GM18511 (cell line): ENCODE measurements at regions not wholly inside any gene's neighbourhood (a gene's known extent, or its start where the extent isn't known, plus 50 kb on each side); places are given as distances from the start of the nearest gene placed in this dataset.

Source experiments
- ATAC-seq: cut with Tn5 transposase; IDR thresholded peaks from one replicate; pipeline ENCODE4 v1.9.1; 2021; ENCODE audit warnings: mild to moderate bottlenecking, moderate library complexity; ENCODE audit not compliant: unreplicated experiment

DNA sequence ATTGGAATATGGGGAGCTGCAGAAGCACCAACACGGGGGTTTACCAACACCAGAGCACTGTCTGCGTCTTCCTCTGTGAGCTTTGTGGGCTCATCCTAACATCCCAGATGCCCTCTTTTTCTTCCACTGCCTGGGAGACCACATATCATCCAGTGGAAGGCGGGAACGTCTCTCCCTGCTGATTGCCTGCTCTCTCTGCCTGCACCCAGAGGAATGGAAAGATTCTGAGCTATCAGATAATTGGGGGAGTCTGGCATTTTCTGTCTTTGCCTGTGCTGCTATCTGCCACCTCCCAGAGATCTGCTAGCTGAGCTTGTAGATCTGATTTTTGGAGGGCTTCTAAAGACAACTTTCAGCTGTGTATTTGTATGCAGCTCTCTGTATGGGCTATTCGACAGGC lies 166.2 kb upstream of the PLXNA2 start:
- no peak for ATAC-seq

- no peak for ATAC-seq
Observed at GRCh38 chr1:208413006-208413405, 168.8 kb upstream of the PLXNA2 start.

DNA sequence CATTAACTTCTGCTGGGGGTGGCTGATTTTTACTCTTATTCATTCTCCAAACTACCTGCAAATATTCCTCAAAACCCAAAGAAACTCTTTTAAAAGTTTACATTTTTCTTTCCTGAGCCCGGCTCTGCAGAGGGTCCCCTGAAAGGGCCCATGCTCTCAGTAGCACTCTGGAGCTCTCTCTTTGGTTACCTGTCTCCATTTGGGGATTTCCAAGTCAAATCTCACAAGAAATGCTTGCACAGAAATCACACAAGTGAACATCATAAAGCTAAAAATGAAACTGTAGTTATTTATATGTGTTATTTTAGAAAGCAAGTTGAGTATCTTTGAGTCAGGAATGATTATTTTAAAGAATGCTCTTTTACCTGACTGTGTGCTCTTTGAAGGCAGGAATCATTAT lies 174.5 kb upstream of the PLXNA2 start:
- ATAC-seq: no peak

DNA sequence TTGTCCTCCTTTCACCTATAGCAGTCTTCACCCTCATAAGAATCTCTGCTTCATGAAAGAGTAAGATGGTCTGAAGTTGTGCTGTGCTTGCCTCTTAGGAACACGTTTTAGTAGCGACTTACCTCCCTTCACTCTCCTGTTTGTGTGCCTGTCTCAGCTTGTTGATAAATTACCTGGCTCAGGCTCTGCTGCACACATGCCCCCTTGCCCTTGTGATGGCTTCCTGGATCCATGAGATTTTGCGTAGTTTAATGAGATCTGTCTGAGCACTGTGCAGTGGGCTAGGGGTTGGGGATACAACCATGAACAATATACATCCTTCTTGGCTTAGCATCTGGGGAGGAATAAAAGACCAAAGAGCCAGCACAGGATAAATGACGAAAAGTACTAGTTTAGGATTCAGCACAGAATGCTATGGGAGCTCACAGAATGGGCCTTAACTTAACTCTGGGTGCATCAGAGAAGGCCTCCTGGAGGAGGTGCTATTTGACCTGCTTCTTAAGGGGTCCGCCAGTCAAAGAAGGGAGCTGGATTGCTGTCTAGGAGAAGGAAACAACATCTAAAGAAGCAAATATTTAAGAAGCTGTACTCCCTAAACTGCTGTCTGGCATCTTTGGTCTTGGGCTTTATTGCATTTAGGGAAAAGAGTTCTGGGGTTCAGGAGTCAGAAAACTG lies 175.7 kb upstream of the PLXNA2 start:
- ATAC-seq: no peak

GRCh38 chr1:208420696-208421095 lies 176.5 kb upstream of the PLXNA2 start:
- ATAC-seq: no peak

DNA sequence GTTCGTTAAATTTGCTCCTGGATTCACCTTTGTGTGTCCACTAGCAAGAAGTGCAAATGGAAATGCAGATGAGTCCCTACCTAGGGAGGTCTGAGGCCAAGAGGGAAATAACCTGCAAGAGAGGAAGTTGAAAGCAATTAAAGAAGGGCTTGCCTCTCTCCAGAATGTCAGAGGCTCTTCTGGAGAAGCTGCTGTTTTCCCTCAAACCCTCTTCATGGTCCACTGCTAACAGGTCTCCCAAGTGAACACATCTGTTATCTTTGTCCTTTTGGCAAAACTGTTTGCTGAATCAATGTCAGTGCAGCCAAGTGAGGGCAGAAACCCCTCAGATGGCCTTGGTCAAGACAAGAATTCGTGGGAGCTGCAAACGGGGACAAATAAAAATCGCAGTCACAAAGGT lies 177.3 kb upstream of the PLXNA2 start:
- no peak for ATAC-seq

- ATAC-seq: no peak
Observed at GRCh38 chr1:208423526-208423925, 179.3 kb upstream of the PLXNA2 start.

DNA sequence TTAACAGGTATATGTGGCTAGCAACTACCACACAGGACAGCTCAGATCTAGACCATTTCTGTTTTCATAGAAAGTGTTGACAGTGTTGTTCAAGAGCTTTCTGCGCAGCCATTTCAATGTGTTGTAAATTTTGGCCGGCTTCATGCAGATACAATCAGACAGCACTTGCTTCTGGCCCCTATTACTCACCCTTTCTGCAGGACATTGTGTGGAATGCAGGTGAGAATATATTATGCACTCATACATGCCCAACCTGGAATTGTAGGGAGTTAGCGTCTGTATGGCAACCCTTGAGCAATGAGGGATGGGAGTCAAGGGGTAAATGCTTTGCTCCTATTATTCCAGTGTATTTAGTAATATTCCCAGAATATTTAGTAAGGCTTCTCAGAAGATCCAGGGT lies 180.9 kb upstream of the PLXNA2 start:
- ATAC-seq: no peak

DNA sequence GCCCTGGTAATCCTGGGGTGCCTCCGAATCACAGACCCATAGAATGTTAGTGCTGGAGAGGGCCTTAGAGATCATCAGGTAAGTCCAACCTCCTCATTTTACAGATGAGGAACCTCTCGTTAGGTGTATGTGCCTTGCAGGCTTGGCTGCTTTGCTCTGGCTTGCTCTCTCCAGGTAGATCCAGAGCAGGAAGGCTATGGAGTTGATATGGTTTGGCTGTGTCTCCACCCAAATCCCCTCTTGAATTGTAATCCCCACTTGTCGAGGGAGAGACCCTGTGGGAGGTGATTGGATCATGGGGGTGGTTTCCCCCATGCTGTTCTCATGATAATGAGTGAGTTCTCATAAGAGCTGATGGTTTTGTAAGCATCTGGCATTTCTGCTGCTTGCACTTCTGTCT lies 186.0 kb upstream of the PLXNA2 start:
- ATAC-seq: no peak

GRCh38 chr1:208431721-208432120 lies 187.5 kb upstream of the PLXNA2 start:
- no peak for ATAC-seq

DNA sequence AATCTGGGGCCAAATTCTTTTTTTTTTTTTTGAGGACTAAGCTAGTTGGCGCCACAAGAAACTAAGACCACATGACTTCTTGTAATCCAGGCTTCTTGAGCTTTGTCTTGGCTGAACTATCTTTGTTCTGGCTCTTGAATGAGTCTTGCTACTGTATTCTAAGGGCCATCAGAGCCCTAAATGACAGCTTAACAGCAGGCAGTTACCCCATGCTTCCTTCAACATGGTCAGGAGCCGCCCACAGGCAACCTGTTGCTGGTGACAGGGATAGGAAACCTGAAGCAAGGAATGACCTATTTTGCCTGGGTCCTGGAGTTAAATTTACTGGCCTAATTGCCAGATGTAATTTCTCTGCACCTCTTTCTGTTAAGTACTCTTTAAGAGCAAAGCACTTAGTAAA lies 188.2 kb upstream of the PLXNA2 start:
- no peak for ATAC-seq

DNA sequence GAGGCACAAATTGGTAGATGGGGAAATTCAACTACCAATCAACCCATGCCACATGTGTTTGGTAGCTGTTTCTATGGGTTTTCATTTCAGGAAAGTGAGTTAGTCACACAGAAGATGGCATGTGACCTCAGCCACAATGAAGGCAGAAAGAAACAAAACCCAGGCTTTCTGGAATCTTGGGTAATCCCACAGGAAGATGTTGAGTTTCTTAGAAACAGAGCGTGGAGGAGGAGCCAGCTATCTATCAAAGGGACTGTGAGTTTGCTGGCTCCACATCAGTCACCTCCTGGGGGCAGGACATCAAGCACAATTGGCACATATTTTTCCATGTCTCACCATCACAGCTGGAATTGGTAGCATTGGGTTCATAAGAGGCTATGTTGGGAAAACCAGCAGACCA lies 188.9 kb upstream of the PLXNA2 start:
- ATAC-seq: no peak

- no peak for ATAC-seq
Observed at GRCh38 chr1:208433971-208434370, 189.8 kb upstream of the PLXNA2 start.

- ATAC-seq: no peak
Observed at GRCh38 chr1:208437401-208437800, 193.2 kb upstream of the PLXNA2 start.

- no peak for ATAC-seq
Observed at GRCh38 chr1:208438112-208438699, 194.0 kb upstream of the PLXNA2 start.

DNA sequence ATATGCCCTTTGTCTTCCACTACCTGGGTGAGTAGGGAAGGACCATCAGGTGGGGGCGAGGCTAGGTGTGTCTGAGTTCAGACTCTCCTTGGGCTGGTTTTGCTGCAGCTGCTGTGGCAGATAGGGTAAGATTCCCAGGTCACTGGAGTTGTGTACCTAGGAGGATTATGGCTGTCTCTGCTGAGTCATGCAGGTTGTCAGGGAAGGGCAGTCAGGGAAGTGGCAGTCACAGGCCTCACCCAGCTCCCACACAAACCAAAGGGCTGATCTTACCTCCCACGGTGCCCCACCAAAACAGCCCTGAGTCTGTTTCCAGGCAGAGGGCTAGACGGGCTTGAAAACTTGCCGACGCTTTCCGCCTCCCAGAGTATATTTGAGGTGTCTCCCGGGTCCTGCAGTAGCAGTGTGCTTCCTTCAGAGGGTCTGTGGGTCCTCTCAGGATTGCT lies 201.6 kb upstream of the PLXNA2 start:
- ATAC-seq: no peak

- ATAC-seq: no peak
Observed at GRCh38 chr1:208446271-208446691, 202.1 kb upstream of the PLXNA2 start.

GRCh38 chr1:208448425-208448824 lies 204.2 kb upstream of the PLXNA2 start:
- ATAC-seq: no peak

DNA sequence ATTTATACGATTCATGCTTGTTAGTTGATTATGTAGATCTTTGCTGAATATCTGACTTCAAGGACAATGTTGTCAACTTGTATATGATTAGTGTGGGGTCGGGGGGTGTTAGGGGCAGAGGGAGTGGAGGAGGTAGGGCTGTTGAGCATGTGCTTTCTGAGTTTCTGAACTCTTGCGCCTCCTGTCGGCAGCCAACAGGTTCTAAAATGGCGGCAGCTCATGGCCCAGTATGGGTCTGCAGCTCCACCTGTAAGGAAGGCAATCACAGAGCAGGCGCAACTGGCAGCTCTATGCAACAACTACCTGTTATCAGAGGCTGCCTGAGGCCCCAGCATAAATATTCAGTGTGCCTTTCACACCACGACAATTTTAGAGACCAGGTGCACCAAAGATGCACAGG lies 205.8 kb upstream of the PLXNA2 start:
- ATAC-seq: no peak

DNA sequence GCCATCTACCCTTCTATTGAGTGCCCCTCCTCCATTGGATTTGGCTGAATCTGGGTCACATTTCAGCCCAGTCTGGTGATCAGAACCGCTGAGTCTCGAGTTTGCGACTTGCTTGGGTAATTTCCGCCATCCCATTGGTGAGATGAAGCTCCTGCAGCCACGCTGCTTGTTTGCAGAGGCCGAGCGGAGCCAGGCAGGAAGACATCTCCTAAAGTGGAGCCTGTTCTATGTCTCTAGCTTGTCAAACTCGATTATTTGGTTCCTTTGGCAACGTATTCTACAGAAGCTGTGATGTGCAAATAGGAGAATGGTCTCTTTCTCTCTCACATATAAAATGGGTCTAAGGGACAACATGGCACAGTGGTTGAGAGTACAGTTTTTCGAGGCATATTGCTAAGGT lies 206.8 kb upstream of the PLXNA2 start:
- no peak for ATAC-seq

DNA sequence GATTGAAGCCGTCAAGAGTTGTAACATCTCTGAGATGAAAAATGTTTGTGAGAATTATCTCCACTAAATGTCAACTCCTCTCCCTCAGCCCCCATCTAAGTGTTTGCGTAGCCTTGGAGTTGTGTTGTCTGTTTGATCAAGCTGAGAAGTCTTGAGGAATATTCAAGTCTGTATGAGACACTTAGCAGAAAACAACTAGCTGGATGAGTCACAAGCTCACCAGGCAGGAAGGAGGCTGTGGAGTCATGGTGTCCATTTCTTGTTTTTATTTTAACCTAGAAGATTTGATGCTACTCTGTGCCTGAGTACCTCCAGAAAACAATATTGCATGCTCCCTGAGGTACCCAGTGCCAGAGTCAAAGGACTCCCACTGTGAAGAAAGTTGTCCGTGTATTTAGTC lies 211.6 kb upstream of the PLXNA2 start:
- no peak for ATAC-seq

- no peak for ATAC-seq
Observed at GRCh38 chr1:208456487-208456886, 212.3 kb upstream of the PLXNA2 start.

- ATAC-seq: no peak
Observed at GRCh38 chr1:208460823-208461222, 216.6 kb upstream of the PLXNA2 start.
